CD4-positive, alpha-beta T cell (primary cell): ENCODE measurements at regions not wholly inside any gene's neighbourhood (a gene's known extent, or its start where the extent isn't known, plus 50 kb on each side); places are given as distances from the start of the nearest gene placed in this dataset.

Experiments used
- ATAC-seq: fragments of 200-7000 bp; cut with Tn5 transposase; one replicate; pipeline ENCODE4 v1.10.0; 2022; ENCODE audit warnings: mild to moderate bottlenecking; ENCODE audit not compliant: poor library complexity
- CTCF ChIA-PET: fragments of 350-600 bp; sonication (Branson Sonifier 250); formaldehyde crosslinking; loops from one replicate; lab custom pipeline; 2021; ENCODE audit warnings: antibody characterized with exemption, inconsistent platforms; lab: Charles Lee
- POLR2A ChIA-PET: fragments of 350-600 bp; sonication (Branson Sonifier 250); formaldehyde crosslinking; loops from one replicate; lab custom pipeline; 2021; ENCODE audit warnings: antibody characterized with exemption, inconsistent platforms; lab: Charles Lee
- DNase-seq, 14 experiments: peaks; one replicate each; pipeline ENCODE4 v3.0.0-alpha.2; 2013 to 2020; ENCODE audit warnings: mixed read lengths in 2 of 14
- H3K27ac ChIP-seq, 2 donors: one replicate each; pipeline versions ENCODE4 v1.5.1 to v1.7.0; 2013; ENCODE audit warnings: low read length in 2 of 2, low read depth in 1 of 2, mild to moderate bottlenecking in 1 of 2
- H3K27me3 ChIP-seq, 2 experiments: 1 replicate in 1 of 2; 2 replicates in 1 of 2; pipeline versions ENCODE4 v1.6.1 to v1.7.0; 2013; ENCODE audit warnings: low read length in 2 of 2, control low read depth in 1 of 2, mild to moderate bottlenecking in 1 of 2, moderate library complexity in 1 of 2; ENCODE audit not compliant: insufficient read depth in 2 of 2, control insufficient read depth in 1 of 2
- H3K36me3 ChIP-seq: one replicate; pipeline ENCODE4 v1.6.1; 2013; ENCODE audit warnings: low read length, control low read depth; ENCODE audit not compliant: insufficient read depth
- H3K4me1 ChIP-seq: one replicate; pipeline ENCODE4 v1.6.1; 2013; ENCODE audit warnings: low read length, control low read depth; ENCODE audit not compliant: insufficient read depth
- H3K4me3 ChIP-seq: one replicate; pipeline ENCODE4 v1.5.1; 2013; ENCODE audit warnings: mild to moderate bottlenecking, low read length, moderate library complexity
- H3K9me3 ChIP-seq, 2 experiments: 1 replicate in 1 of 2; 2 replicates in 1 of 2; pipeline versions ENCODE4 v1.6.1 to v1.7.0; 2013; ENCODE audit warnings: low read length in 2 of 2, mild to moderate bottlenecking in 2 of 2, control low read depth in 1 of 2, moderate library complexity in 1 of 2; ENCODE audit not compliant: control insufficient read depth in 1 of 2, insufficient read depth in 1 of 2
- H3K27ac Mint-ChIP-seq: one replicate; pipeline ENCODE4 v1.8.0; 2020; ENCODE audit warnings: mixed read lengths
- H3K27me3 Mint-ChIP-seq: one replicate; pipeline ENCODE4 v1.8.0; 2021; ENCODE audit warnings: mixed read lengths
- H3K36me3 Mint-ChIP-seq: one replicate; pipeline ENCODE4 v1.8.0; 2021; ENCODE audit warnings: low read depth, mixed read lengths
- H3K4me1 Mint-ChIP-seq: one replicate; pipeline ENCODE4 v1.8.0; 2021; ENCODE audit warnings: low read depth, mixed read lengths
- H3K4me3 Mint-ChIP-seq: one replicate; pipeline ENCODE4 v1.8.0; 2020; ENCODE audit warnings: mild to moderate bottlenecking, mixed read lengths
- H3K9me3 Mint-ChIP-seq: one replicate; pipeline ENCODE4 v1.8.0; 2020; ENCODE audit warnings: mixed read lengths
- intact Hi-C, 2 experiments: fragments of 100-400 bp; cut with DNase I in 1 of 2; cut with micrococcal nuclease in 1 of 2; formaldehyde crosslinking; loops; one replicate each; pipeline versions ENCODE4 v1.15.1 to v1.9.0; 2023 to 2025; cut with DNase I, micrococcal nuclease
- TF ChIP-seq, protein P1 (sequence below): fragments of 200-600 bp; IDR thresholded peaks from one replicate; pipeline ENCODE4 v1.8.0; 2022; ENCODE audit warnings: antibody characterized with exemption, mild to moderate bottlenecking

DNA sequence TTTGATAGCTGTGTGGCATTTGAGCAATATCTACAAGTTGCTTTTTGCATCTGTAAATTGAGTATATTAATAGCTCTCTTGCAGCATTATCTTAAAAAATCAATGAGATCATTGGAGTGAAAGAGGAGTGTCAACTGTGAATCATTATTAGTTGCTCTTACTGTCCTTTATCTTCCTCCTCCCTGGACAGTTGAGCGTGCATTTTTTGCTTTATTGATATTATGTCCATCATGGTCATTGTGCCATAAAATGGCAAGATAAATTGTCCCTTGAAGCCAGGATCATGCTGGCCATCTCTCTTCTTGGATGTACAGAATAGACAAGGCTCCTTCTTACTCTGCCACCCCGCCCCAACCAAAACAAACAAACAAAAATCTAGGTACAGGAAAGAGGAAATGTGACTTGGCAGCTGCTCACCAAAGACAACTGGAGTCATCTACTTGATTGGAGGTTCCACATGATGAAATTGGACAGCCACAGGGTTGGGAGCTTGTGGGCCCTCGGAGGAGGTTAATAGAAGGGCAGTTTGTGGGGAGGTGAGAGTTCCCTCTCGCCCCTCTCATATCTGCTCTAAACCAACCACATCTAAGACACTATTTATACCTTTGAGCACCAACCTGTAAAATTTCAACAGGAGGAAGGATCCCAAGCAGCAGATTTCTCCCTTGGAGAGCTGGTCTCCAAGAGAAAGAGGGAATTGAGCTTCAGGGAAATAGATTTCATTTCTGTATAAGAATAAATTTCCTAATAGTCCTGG, 252.7 kb downstream of the SKIDA1 start:
- ChIA-PET CTCF (no interaction called here), POLR2A (no interaction called here)
- H3K36me3 Mint-ChIP-seq: no peaks in the 10 kb centered on the region

DNA sequence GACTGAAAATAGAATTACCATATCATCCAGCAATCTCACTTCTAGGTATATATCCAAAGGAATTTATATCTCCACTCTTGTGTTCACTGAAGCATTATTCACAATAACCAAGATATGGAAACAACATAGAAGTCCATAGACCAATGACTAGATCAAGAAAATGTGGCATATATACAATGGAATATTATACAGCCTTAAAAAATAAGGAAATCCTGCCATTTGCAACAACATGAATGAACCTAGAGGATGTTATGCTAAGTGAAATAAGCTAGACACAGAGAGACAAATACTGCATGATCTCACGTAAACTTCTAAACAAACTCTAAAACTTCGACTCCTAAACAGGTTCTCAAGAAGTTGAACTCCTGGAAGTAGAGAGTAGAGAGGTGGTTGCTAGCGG, 254.5 kb downstream of the SKIDA1 start:
- Mint-ChIP-seq H3K9me3 (peaks cover 3% of the 10 kb centered on the region), H3K36me3 (no peaks in the 10 kb centered on the region), H3K27ac (no peak overlapping the region), H3K27me3 (peaks cover 11% of the 10 kb centered on the region), H3K4me3 (no peak overlapping the region), H3K4me1 (no peaks in the 10 kb centered on the region)
- Histone ChIP-seq H3K27me3 (peaks cover 0 to 3% of the 10 kb centered on the region in 2 experiments), H3K36me3 (no peaks in the 10 kb centered on the region), H3K4me3 (no peak overlapping the region), H3K27ac (no peak overlapping the region), H3K9me3 (no peaks in the 10 kb centered on the region), H3K4me1 (no peaks in the 10 kb centered on the region)
- TF ChIP-seq, protein P1, sequence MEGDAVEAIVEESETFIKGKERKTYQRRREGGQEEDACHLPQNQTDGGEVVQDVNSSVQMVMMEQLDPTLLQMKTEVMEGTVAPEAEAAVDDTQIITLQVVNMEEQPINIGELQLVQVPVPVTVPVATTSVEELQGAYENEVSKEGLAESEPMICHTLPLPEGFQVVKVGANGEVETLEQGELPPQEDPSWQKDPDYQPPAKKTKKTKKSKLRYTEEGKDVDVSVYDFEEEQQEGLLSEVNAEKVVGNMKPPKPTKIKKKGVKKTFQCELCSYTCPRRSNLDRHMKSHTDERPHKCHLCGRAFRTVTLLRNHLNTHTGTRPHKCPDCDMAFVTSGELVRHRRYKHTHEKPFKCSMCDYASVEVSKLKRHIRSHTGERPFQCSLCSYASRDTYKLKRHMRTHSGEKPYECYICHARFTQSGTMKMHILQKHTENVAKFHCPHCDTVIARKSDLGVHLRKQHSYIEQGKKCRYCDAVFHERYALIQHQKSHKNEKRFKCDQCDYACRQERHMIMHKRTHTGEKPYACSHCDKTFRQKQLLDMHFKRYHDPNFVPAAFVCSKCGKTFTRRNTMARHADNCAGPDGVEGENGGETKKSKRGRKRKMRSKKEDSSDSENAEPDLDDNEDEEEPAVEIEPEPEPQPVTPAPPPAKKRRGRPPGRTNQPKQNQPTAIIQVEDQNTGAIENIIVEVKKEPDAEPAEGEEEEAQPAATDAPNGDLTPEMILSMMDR: no peak
- DNase-seq (no peak), ATAC-seq (no peak)
- ChIA-PET CTCF (no interaction called here), POLR2A (no interaction called here)
- intact Hi-C loops: no loop called here

More for the DNA sequence above, 252.7 kb downstream of the SKIDA1 start:
- peaks cover 11% of the 10 kb centered on the region for H3K27me3 Mint-ChIP-seq
- no peaks in the 10 kb centered on the region for H3K4me1 Mint-ChIP-seq
- TF ChIP-seq, protein P1: no peak
- H3K27ac Mint-ChIP-seq: no peak overlapping the region
- Histone ChIP-seq H3K36me3 (no peaks in the 10 kb centered on the region), H3K27me3 (peaks cover 0 to 3% of the 10 kb centered on the region in 2 experiments), H3K27ac (no peak overlapping the region), H3K9me3 (no peaks in the 10 kb centered on the region), H3K4me1 (no peaks in the 10 kb centered on the region), H3K4me3 (no peak overlapping the region)
- intact Hi-C loops: no loop called here
- DNase-seq (no peak), ATAC-seq (no peak)
- H3K9me3 Mint-ChIP-seq: peaks cover 3% of the 10 kb centered on the region
- H3K4me3 Mint-ChIP-seq: no peak overlapping the region

DNA sequence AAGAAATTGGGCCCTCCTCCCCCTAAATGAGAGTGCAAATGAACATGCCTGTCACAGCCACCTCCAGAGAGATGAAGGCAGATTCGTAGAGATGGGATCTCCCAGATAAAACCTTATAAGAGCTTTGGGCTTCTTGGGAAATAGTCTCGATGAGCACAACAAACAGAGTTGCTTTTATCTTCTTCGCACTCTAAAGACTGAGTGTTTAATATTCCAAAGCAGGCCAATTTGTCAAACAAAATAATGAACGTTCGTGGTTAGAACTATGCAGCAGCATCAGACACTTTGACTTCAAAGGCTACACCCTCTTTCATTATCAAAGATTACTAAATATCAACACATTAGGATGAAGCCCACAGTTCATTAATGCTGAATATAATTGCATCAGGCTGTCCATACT, 256.2 kb downstream of the SKIDA1 start:
- H3K27me3 ChIP-seq: peaks cover 0 to 3% of the 10 kb centered on the region in 2 experiments
- Mint-ChIP-seq H3K27ac (no peak overlapping the region), H3K4me1 (no peaks in the 10 kb centered on the region), H3K36me3 (no peaks in the 10 kb centered on the region), H3K27me3 (peaks cover 5% of the 10 kb centered on the region), H3K9me3 (peaks cover 3% of the 10 kb centered on the region), H3K4me3 (no peak overlapping the region)
- H3K36me3 ChIP-seq: no peaks in the 10 kb centered on the region
- H3K4me3 ChIP-seq: no peak overlapping the region
- no peaks in the 10 kb centered on the region for H3K4me1 ChIP-seq
- intact Hi-C loops: no loop called here
- POLR2A ChIA-PET: no interaction called here
- H3K9me3 ChIP-seq: no peaks in the 10 kb centered on the region
- TF ChIP-seq, protein P1: no peak
- H3K27ac ChIP-seq: no peak overlapping the region
- ATAC-seq (no peak), DNase-seq (no peak)
- CTCF ChIA-PET: no interaction called here
